Hepatocyte (in vitro differentiated cells): ENCODE measurements at regions not wholly inside any gene's neighbourhood (a gene's known extent, or its start where the extent isn't known, plus 50 kb on each side); places are given as distances from the start of the nearest gene placed in this dataset.
A peak's percentile ranks its signal among the peaks of the same experiment; 100 is the strongest.
"Not testable (repeated sequence)": the region's sequence is repeated elsewhere in the genome, so short reads cannot be mapped to it uniquely, and the experiment has no call there.

Source experiments
- DNase-seq: peaks from one replicate; pipeline ENCODE4 v3.0.0-alpha.2; 2016; ENCODE audit warnings: low spot score
- H2AFZ ChIP-seq: fragments of 200-600 bp; sonication (generic); 2 replicates; pipeline ENCODE4 v1.6.0; 2016; ENCODE audit warnings: antibody characterized with exemption, mild to moderate bottlenecking
- H3K27ac ChIP-seq: fragments of 200-600 bp; sonication (generic); 2 replicates; pipeline ENCODE4 v1.5.1; 2016; ENCODE audit warnings: mild to moderate bottlenecking
- H3K27me3 ChIP-seq: fragments of 200-600 bp; sonication (generic); 2 replicates; pipeline ENCODE4 v1.6.1; 2016
- H3K36me3 ChIP-seq: fragments of 200-600 bp; sonication (generic); replicated peaks from 2 replicates; pipeline ENCODE4 v1.5.1; 2016; ENCODE audit warnings: low read depth; ENCODE audit not compliant: insufficient read depth
- H3K4me1 ChIP-seq: fragments of 200-600 bp; sonication (generic); 2 replicates; pipeline ENCODE4 v1.5.1; 2016; ENCODE audit warnings: mild to moderate bottlenecking, moderate library complexity; ENCODE audit not compliant: insufficient read depth
- H3K4me2 ChIP-seq: fragments of 200-600 bp; sonication (generic); 2 replicates; pipeline ENCODE4 v1.6.0; 2016
- H3K4me3 ChIP-seq: fragments of 200-600 bp; sonication (generic); 2 replicates; pipeline ENCODE4 v1.5.1; 2016; ENCODE audit warnings: mild to moderate bottlenecking
- H3K79me2 ChIP-seq: fragments of 200-600 bp; sonication (generic); 2 replicates; pipeline ENCODE4 v1.6.0; 2017; ENCODE audit warnings: mild to moderate bottlenecking
- H3K9me2 ChIP-seq: fragments of 200-600 bp; sonication (generic); replicated peaks from 2 replicates; pipeline ENCODE4 v1.6.0; 2017; ENCODE audit warnings: mild to moderate bottlenecking; ENCODE audit not compliant: insufficient read depth
- H3K9me3 ChIP-seq: fragments of 200-600 bp; sonication (generic); 2 replicates; pipeline ENCODE4 v1.5.1; 2016; ENCODE audit warnings: low read depth, mild to moderate bottlenecking
- H4K20me1 ChIP-seq: fragments of 200-600 bp; sonication (generic); 2 replicates; pipeline ENCODE4 v1.6.0; 2016; ENCODE audit warnings: mild to moderate bottlenecking; ENCODE audit not compliant: insufficient read depth, poor library complexity, severe bottlenecking
- CTCF ChIP-seq: fragments of 200-600 bp; sonication (generic); IDR thresholded peaks from 2 replicates; pipeline ENCODE4 v1.5.1; 2016; ENCODE audit warnings: antibody characterized with exemption, mild to moderate bottlenecking; ENCODE audit not compliant: poor library complexity
- EZH2 ChIP-seq: fragments of 200-600 bp; sonication (generic); IDR thresholded peaks from 2 replicates; pipeline ENCODE4 v1.6.1; 2016; ENCODE audit warnings: antibody characterized with exemption, mild to moderate bottlenecking, borderline replicate concordance
- EZH2phosphoT487 ChIP-seq: fragments of 200-600 bp; sonication (generic); IDR thresholded peaks from one replicate; pipeline ENCODE4 v1.6.1; 2018; ENCODE audit warnings: antibody characterized with exemption, mild to moderate bottlenecking, low read depth, moderate library complexity; ENCODE audit not compliant: unreplicated experiment, severe bottlenecking
- WGBS: methylation state at CpG from one replicate; pipeline ENCODE4 v1.1.6; 2016; ENCODE audit warnings: low lambda C conversion rate; ENCODE audit errors: missing lambda C conversion rate; 5-methylcytosine and 5-hydroxymethylcytosine counted together

DNA sequence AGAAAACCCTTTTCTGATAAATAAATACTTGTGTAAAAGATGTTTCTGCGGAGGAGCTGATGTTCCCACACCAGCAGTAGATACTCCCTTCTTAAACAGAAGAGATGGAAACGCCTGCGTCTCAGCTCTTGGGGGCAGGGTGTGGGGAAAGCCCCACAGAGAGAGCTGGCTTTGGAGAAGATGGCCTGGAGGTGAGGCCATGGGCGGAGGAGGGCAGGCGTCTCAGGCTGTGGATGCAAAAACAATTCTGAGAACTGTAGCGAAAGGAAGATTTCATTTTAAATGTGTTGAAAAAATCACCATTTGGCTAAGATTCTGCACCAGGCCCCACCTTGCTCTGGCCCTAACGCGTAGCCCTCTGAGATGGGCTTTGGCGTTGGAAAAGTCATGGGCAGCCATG is 201.0 kb downstream of the LAT start:
- H3K9me3 ChIP-seq, DNase-seq, H4K20me1 ChIP-seq, H3K4me1 ChIP-seq, H3K4me3 ChIP-seq, H3K9me2 ChIP-seq, H3K4me2 ChIP-seq, H3K27me3 ChIP-seq, H2AFZ ChIP-seq, H3K79me2 ChIP-seq, H3K36me3 ChIP-seq: not testable (repeated sequence)
- H3K27ac ChIP-seq = peak overlapping the region; percentile 37
- WGBS = 90% methylated on average over 9 of the region's 9 CpGs

GRCh38 chr16:29184738-29185438 is 200.0 kb downstream of the LAT start:
- not testable (repeated sequence) for H3K27me3 ChIP-seq, H3K9me3 ChIP-seq, DNase-seq, H3K36me3 ChIP-seq, H3K4me3 ChIP-seq, H3K4me2 ChIP-seq, H2AFZ ChIP-seq, H3K9me2 ChIP-seq, H3K27ac ChIP-seq, H3K79me2 ChIP-seq, H3K4me1 ChIP-seq, H4K20me1 ChIP-seq
- WGBS = 90% methylated on average over 38 of the region's 41 CpGs

DNA sequence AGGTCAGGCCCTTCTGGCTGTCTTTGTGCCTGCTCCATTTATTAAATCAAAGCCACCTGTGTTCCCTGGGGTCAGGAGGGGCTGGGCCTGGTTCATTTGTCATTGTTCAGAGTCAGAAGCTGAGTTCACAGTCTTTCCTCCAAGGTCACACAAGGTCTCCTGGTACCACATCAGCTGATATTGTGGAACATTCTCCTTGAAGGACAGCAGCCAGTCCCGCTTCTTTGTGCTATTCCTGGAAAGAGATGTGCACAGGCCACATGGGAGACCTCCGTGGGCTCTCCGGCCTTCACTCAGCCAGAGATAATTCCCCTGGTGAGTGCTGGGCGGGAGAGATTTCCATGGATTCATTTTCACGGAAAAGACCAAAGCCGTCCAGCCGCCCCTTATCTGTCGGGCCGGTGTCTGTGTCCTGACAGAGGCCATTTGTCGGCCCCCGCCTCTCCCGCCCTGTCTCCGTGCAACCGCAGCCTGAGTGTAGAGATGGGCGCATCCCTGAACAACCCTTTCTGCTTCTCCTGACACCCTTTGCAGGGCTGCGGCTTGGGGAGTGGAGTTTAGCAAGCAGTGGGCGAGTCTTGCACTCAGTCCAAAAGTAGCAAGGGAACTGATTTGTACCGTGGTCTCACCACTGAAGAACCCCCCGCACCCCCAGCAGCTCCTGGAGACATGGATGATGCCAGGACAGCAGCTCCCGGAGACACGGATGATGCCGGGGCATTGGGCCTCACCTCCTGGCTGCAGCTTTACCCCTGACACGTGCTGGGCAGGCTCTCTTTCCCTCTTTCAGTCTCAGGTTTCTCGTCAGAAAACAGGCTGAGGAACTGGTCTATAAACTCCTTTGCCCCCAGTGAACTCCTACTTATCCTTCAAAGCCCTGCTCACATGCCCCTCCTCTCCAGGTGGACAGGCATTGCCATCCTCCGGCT is 198.4 kb downstream of the LAT start:
- not testable (repeated sequence) for DNase-seq, H3K4me2 ChIP-seq, H2AFZ ChIP-seq, H3K27me3 ChIP-seq, H3K9me2 ChIP-seq, H3K27ac ChIP-seq, H3K79me2 ChIP-seq, H3K9me3 ChIP-seq, H4K20me1 ChIP-seq, H3K4me3 ChIP-seq, H3K4me1 ChIP-seq, H3K36me3 ChIP-seq
- WGBS = 72% methylated on average over 23 of the region's 25 CpGs

- 90% methylated on average over 9 of the region's 9 CpGs for WGBS
- no peak overlapping the region for H2AFZ ChIP-seq
- no peaks in the 10 kb centered on the region for H4K20me1 ChIP-seq
- H3K9me2 ChIP-seq = no peaks in the 10 kb centered on the region
- no peaks in the 10 kb centered on the region for H3K36me3 ChIP-seq
- no peaks in the 10 kb centered on the region for H3K9me3 ChIP-seq
- H3K27me3 ChIP-seq = no peaks in the 10 kb centered on the region
- no peak overlapping the region for H3K27ac ChIP-seq
- no peak overlapping the region for H3K4me2 ChIP-seq
- no peaks in the 10 kb centered on the region for H3K79me2 ChIP-seq
- H3K4me3 ChIP-seq = no peak overlapping the region
- no peak for DNase-seq
- peaks cover 12% of the 10 kb centered on the region for H3K4me1 ChIP-seq
- TF ChIP-seq CTCF (no peak), EZH2phosphoT487 (no peak), EZH2 (no peak)
These were observed 197.6 kb downstream of the LAT start for GRCh38 chr16:29182501-29182900.

- H3K27me3 ChIP-seq, H3K4me3 ChIP-seq, H3K79me2 ChIP-seq, H2AFZ ChIP-seq, H4K20me1 ChIP-seq, H3K36me3 ChIP-seq, H3K9me2 ChIP-seq, H3K4me2 ChIP-seq, DNase-seq, H3K9me3 ChIP-seq, H3K27ac ChIP-seq: not testable (repeated sequence)
- WGBS = 80% methylated on average over 17 of the region's 17 CpGs
- peaks cover 15% of the 10 kb centered on the region for H3K4me1 ChIP-seq
These were observed 197.1 kb downstream of the LAT start for GRCh38 chr16:29181921-29182411.

- not testable (repeated sequence) for H4K20me1 ChIP-seq, H3K27me3 ChIP-seq, H3K27ac ChIP-seq, H3K4me2 ChIP-seq, H3K36me3 ChIP-seq, H3K4me3 ChIP-seq, DNase-seq, H2AFZ ChIP-seq, H3K9me3 ChIP-seq, H3K9me2 ChIP-seq, H3K79me2 ChIP-seq
- H3K4me1 ChIP-seq = peaks cover 15% of the 10 kb centered on the region
- 91% methylated on average over 13 of the region's 13 CpGs for whole genome bisulfite sequencing
These were observed 196.5 kb downstream of the LAT start for GRCh38 chr16:29181254-29181780.

DNA sequence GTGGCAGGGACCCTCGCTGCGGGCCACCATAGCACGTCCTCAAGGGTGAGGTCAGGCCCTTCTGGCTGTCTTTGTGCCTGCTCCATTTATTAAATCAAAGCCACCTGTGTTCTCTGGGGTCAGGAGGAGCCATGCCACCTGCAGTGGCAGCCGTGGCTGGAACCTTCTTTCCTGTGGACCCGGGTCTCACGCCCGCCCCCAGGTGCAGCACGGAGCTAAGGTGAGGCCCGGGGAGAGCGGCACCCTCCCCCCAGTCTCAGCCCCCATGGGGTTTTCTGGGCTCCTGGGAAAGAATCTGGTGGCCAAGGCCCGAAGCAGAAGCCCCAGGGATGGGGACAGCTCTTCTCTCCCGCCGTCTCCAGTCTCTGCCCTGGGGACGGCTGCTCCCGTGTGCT is 195.4 kb downstream of the LAT start:
- 97% methylated on average over 8 of the region's 15 CpGs for WGBS
- not testable (repeated sequence) for DNase-seq

More for the DNA sequence above, 195.4 kb downstream of the LAT start:
- not testable (repeated sequence) for H3K4me3 ChIP-seq, H3K79me2 ChIP-seq, H3K27me3 ChIP-seq, H3K27ac ChIP-seq, H3K9me3 ChIP-seq, H3K36me3 ChIP-seq, H3K4me2 ChIP-seq, H3K9me2 ChIP-seq, H2AFZ ChIP-seq, H4K20me1 ChIP-seq
- peaks cover 15% of the 10 kb centered on the region for H3K4me1 ChIP-seq
